Astrocyte of the cerebellum (primary cell): ENCODE measurements at regions not wholly inside any gene's neighbourhood (a gene's known extent, or its start where the extent isn't known, plus 50 kb on each side); places are given as distances from the start of the nearest gene placed in this dataset.

Source experiments
- DNase-seq: peaks from one replicate; pipeline ENCODE4 v3.0.0-alpha.2; 2011; ENCODE audit warnings: low read depth
- H3K4me3 ChIP-seq: 2 replicates; pipeline ENCODE4 v1.5.1; 2011; ENCODE audit warnings: mild to moderate bottlenecking, low read depth, low read length, moderate library complexity
- in situ Hi-C: cut with HindIII; loops from 2 replicates; pipeline ENCODE4 v1.10.0; 2017; ENCODE audit warnings: low sequenced_read_pairs
- TF ChIP-seq, protein P1 (sequence below): IDR thresholded peaks from 2 replicates; pipeline ENCODE4 v1.5.1; 2012; ENCODE audit warnings: low read length, low read depth, moderate library complexity, mild to moderate bottlenecking; ENCODE audit errors: missing control alignments

GRCh38 chrX:95101851-95102390 lies 1427.9 kb downstream of the FAM133A start:
- no peak for DNase-seq
- TF ChIP-seq, protein P1, sequence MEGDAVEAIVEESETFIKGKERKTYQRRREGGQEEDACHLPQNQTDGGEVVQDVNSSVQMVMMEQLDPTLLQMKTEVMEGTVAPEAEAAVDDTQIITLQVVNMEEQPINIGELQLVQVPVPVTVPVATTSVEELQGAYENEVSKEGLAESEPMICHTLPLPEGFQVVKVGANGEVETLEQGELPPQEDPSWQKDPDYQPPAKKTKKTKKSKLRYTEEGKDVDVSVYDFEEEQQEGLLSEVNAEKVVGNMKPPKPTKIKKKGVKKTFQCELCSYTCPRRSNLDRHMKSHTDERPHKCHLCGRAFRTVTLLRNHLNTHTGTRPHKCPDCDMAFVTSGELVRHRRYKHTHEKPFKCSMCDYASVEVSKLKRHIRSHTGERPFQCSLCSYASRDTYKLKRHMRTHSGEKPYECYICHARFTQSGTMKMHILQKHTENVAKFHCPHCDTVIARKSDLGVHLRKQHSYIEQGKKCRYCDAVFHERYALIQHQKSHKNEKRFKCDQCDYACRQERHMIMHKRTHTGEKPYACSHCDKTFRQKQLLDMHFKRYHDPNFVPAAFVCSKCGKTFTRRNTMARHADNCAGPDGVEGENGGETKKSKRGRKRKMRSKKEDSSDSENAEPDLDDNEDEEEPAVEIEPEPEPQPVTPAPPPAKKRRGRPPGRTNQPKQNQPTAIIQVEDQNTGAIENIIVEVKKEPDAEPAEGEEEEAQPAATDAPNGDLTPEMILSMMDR, result no peak
- in situ Hi-C loops, result no loop called here
- H3K4me3 ChIP-seq, result no peak overlapping the region

- no peak for DNase-seq
- no peak overlapping the region for H3K4me3 ChIP-seq
- in situ Hi-C loops, result no loop called here
- TF ChIP-seq, protein P1, result no peak
These were observed 1443.5 kb downstream of the FAM133A start for GRCh38 chrX:95117556-95117955.

DNA sequence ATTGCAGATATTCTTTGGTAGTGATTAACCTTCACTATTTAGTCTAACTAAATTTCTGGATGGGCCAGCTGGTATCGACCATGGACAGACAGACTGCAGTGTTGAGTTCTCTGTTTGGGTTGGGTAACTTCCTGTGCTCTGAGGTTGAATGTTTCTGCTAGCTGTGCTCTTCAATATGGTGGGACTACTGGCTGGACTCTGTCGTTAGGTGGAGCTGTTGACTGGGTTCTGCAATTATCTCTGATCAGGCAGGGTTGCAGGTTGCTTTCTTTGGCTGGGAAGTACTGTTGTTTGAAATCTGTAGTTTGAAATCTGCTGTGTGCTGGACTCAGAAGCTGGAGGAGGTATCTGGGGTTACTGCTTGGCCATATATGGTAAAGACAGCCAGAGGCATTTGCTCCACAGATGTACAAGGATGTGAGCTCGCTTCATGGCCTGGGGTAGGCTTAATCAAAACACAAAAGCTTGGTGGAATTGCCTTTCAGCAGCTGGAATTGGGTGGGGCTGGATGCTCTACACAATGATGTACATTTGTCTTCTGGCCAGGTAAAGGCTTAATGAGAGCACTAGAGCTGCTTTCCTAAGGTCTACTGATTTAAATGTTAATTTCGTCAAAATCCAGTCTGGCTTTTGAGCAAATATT lies 1472.0 kb downstream of the FAM133A start:
- in situ Hi-C loops, result no loop called here
- TF ChIP-seq, protein P1, result no peak
- no peak overlapping the region for H3K4me3 ChIP-seq
- no peak for DNase-seq

GRCh38 chrX:95152810-95153209 lies 1478.8 kb downstream of the FAM133A start:
- in situ Hi-C loops, result no loop called here
- TF ChIP-seq, protein P1, result no peak
- H3K4me3 ChIP-seq, result no peak overlapping the region
- DNase-seq, result no peak

GRCh38 chrX:95156566-95156965 lies 1482.6 kb downstream of the FAM133A start:
- DNase-seq, result no peak
- in situ Hi-C loops, result no loop called here
- TF ChIP-seq, protein P1, result no peak
- no peak overlapping the region for H3K4me3 ChIP-seq
